HepG2 (cell line): ENCODE measurements at regions not wholly inside any gene's neighbourhood (a gene's known extent, or its start where the extent isn't known, plus 50 kb on each side); places are given as distances from the start of the nearest gene placed in this dataset.

Experiments used
- ATAC-seq: fragments of 200-7000 bp; cut with Tn5 transposase; 3 replicates; pipeline ENCODE4 v1.9.1; 2020; ENCODE audit warnings: mild to moderate bottlenecking, moderate library complexity
- BruUV-seq: library from RNA; stranded (reverse); fragments of 400-500 nt; replicated peaks from 2 replicates; lab custom pipeline; 2021; lab: Mats Ljungman, UMichigan
- CTCF ChIA-PET: fragments of 300-600 bp; formaldehyde crosslinking; extraction: SDS; loops from one replicate; lab custom pipeline; 2021; ENCODE audit warnings: low total read pairs, inconsistent platforms, low intra/inter-chr PET ratio; lab: Yijun Ruan, JAX
- POLR2A ChIA-PET: fragments of 350-600 bp; sonication (Branson Sonifier 250); formaldehyde crosslinking; loops from one replicate; lab custom pipeline; 2020; ENCODE audit warnings: antibody characterized with exemption, inconsistent platforms; lab: Yijun Ruan, JAX
- DNase-seq: peaks from one replicate; pipeline ENCODE4 v3.0.0-alpha.2; 2015; ENCODE audit warnings: low spot score
- FAIRE-seq: peaks from 3 replicates; lab custom pipeline; 2011; peaks lifted over from hg19 to GRCh38; lab: Jason Lieb, UNC
- H2AFZ ChIP-seq: one replicate; pipeline ENCODE4 v1.6.1; 2011; ENCODE audit warnings: low read length, inconsistent platforms
- H3K27ac ChIP-seq: fragments of 300-600 bp; 3 replicates; pipeline ENCODE4 v1.8.0; 2011; ENCODE audit warnings: mixed run types, mild to moderate bottlenecking, mixed read lengths, low read length, inconsistent platforms; ENCODE audit not compliant: insufficient read depth; ENCODE audit errors: extremely low read length
- H3K27me3 ChIP-seq, 2 experiments: fragments of 200-600 bp in 1 of 2; 2 replicates in 1 of 2; 3 replicates in 1 of 2; pipeline versions ENCODE4 v1.6.0 to v1.8.0; 2011; ENCODE audit warnings: low read length in 2 of 2, mild to moderate bottlenecking in 2 of 2, moderate library complexity in 2 of 2, inconsistent platforms in 1 of 2; ENCODE audit not compliant: insufficient read depth in 2 of 2, control insufficient read depth in 1 of 2
- H3K36me3 ChIP-seq, 2 experiments: fragments of 200-600 bp in 1 of 2; replicated peaks in 1 of 2; 2 replicates in 1 of 2; 3 replicates in 1 of 2; pipeline versions ENCODE4 v1.5.1 to v1.8.0; 2011; ENCODE audit warnings: low read length in 2 of 2, inconsistent platforms in 1 of 2; ENCODE audit not compliant: insufficient read depth in 2 of 2, control insufficient read depth in 1 of 2
- H3K4me1 ChIP-seq: 2 replicates; pipeline ENCODE4 v1.5.1; 2012; ENCODE audit warnings: low read length, inconsistent platforms; ENCODE audit not compliant: insufficient read depth
- H3K4me2 ChIP-seq: 2 replicates; pipeline ENCODE4 v1.6.0; 2011; ENCODE audit warnings: low read depth, low read length, inconsistent platforms
- H3K4me3 ChIP-seq, 3 experiments: fragments of 200-600 bp in 1 of 3; sonication (generic), shearing (Covaris generic) in 1 of 3; replicated peaks in 1 of 3; 2 replicates each; pipeline ENCODE4 v1.5.1; 2011 to 2016; ENCODE audit warnings: low read length in 3 of 3, inconsistent platforms in 2 of 3, low read depth in 2 of 3, mild to moderate bottlenecking in 2 of 3, control low read depth in 1 of 3, mixed read lengths in 1 of 3; ENCODE audit not compliant: insufficient read depth in 1 of 3
- H3K79me2 ChIP-seq: one replicate; pipeline ENCODE4 v1.6.1; 2011; ENCODE audit warnings: low read length, inconsistent platforms; ENCODE audit not compliant: insufficient read depth
- H3K9ac ChIP-seq: 2 replicates; pipeline ENCODE4 v1.6.0; 2011; ENCODE audit warnings: mild to moderate bottlenecking, low read depth, low read length, inconsistent platforms; ENCODE audit not compliant: insufficient read depth
- H3K9me3 ChIP-seq: 2 replicates; pipeline ENCODE4 v1.5.1; 2012; ENCODE audit warnings: mild to moderate bottlenecking, low read length
- H4K20me1 ChIP-seq: 2 replicates; pipeline ENCODE4 v1.6.0; 2011; ENCODE audit warnings: inconsistent platforms, mild to moderate bottlenecking, low read length, moderate library complexity; ENCODE audit not compliant: insufficient read depth
- ETV5 ChIP-seq: IDR thresholded peaks from 2 replicates; pipeline ENCODE4 v1.6.1; 2018; ENCODE audit warnings: missing biosample characterization, missing genetic modification reagents, inconsistent platforms, borderline replicate concordance
- FOSL2 ChIP-seq: sonication (generic); formaldehyde crosslinking; IDR thresholded peaks from 2 replicates; pipeline ENCODE4 v1.4.0; 2020; ENCODE audit warnings: missing genetic modification reagents
- FOXA3 ChIP-seq: IDR thresholded peaks from 2 replicates; pipeline ENCODE4 v1.6.1; 2016; ENCODE audit warnings: missing genetic modification reagents, missing compliant biosample characterization
- FOXC1 ChIP-seq: sonication (generic); formaldehyde crosslinking; IDR thresholded peaks from 2 replicates; pipeline ENCODE4 v1.8.0; 2022; ENCODE audit warnings: mild to moderate bottlenecking, missing genetic modification reagents, borderline replicate concordance
- FOXO4 ChIP-seq: sonication (generic); formaldehyde crosslinking; conservative IDR thresholded peaks from 2 replicates; pipeline ENCODE4 v1.8.1; 2023; ENCODE audit warnings: missing genetic modification reagents
- GATA4 ChIP-seq: sonication (generic); IDR thresholded peaks from 2 replicates; pipeline ENCODE4 v1.6.1; 2016; ENCODE audit warnings: antibody characterized with exemption, low read depth, borderline replicate concordance
- HNRNPL ChIP-seq: fragments of 200-400 bp; formaldehyde crosslinking; IDR thresholded peaks from 2 replicates; pipeline ENCODE4 v1.6.1; 2017; ENCODE audit warnings: mild to moderate bottlenecking, low read depth, low read length
- IRF1 ChIP-seq: sonication (generic); formaldehyde crosslinking; IDR thresholded peaks from 2 replicates; pipeline ENCODE4 v1.4.0; 2020; ENCODE audit warnings: low read depth, mild to moderate bottlenecking, missing genetic modification reagents
- TCF12 ChIP-seq, 2 experiments: fragments of 450-650 bp in 1 of 2; sonication (generic) in 1 of 2; formaldehyde crosslinking in 1 of 2; IDR thresholded peaks; 2 replicates each; pipeline versions ENCODE4 v1.6.1 to v1.8.0; 2017 to 2022; ENCODE audit warnings: antibody characterized with exemption in 1 of 2, mild to moderate bottlenecking in 1 of 2, missing genetic modification reagents in 1 of 2, moderate library complexity in 1 of 2
- ZBTB38 ChIP-seq: sonication (generic); formaldehyde crosslinking; IDR thresholded peaks from 2 replicates; pipeline ENCODE4 v1.5.1; 2020; ENCODE audit warnings: mild to moderate bottlenecking, missing genetic modification reagents
- ZFP1 ChIP-seq: IDR thresholded peaks from 2 replicates; pipeline ENCODE4 v1.6.1; 2016
- ZNF124 ChIP-seq: sonication (generic); formaldehyde crosslinking; IDR thresholded peaks from 2 replicates; pipeline ENCODE4 v1.4.0; 2020; ENCODE audit warnings: missing genetic modification reagents
- ZNF562 ChIP-seq: sonication (generic); formaldehyde crosslinking; IDR thresholded peaks from 2 replicates; pipeline ENCODE4 v1.8.0; 2022; ENCODE audit warnings: missing genetic modification reagents, borderline replicate concordance
- ZNF598 ChIP-seq: sonication (generic); formaldehyde crosslinking; IDR thresholded peaks from 2 replicates; pipeline ENCODE4 v1.5.1; 2020; ENCODE audit warnings: mild to moderate bottlenecking, missing genetic modification reagents, borderline replicate concordance
- ZNF644 ChIP-seq: IDR thresholded peaks from 2 replicates; pipeline ENCODE4 v1.6.1; 2016; ENCODE audit warnings: low read depth
- WGBS: methylation state at CpG from one replicate; pipeline ENCODE4 v1.1.6; 2017; ENCODE audit warnings: low lambda C conversion rate; 5-methylcytosine and 5-hydroxymethylcytosine counted together
- in situ Hi-C: cut with HindIII; loops from 2 replicates; pipeline ENCODE4 v1.10.0; 2017; ENCODE audit warnings: low pct_unique_long_range_greater_than_20kb; ENCODE audit not compliant: extremely low pct_ligation_motif_present
- intact Hi-C: fragments of 100-400 bp; cut with micrococcal nuclease; formaldehyde crosslinking; loops from one replicate; pipeline ENCODE4 v1.10.0; 2022; ENCODE audit not compliant: unreplicated experiment

- no TSS peak for BruUV-seq
- H3K9ac ChIP-seq: no peak overlapping the region
- no peak overlapping the region for H3K4me3 ChIP-seq
- peaks cover 9% of the 10 kb centered on the region for H3K4me1 ChIP-seq
- H3K79me2 ChIP-seq: no peaks in the 10 kb centered on the region
- ATAC-seq (no peak), DNase-seq (no peak), FAIRE-seq (no peak)
- TF ChIP-seq ZNF562 (CRISPR knock-in tag) (peak; percentile 93; the same call in 1 of the 2 replicates), ZNF644 (CRISPR knock-in tag) (no peak), ZNF124 (CRISPR knock-in tag) (no peak), ZFP1 (CRISPR knock-in tag) (no peak)
- 36% methylated on average over 7 of the region's 7 CpGs for WGBS
- intact Hi-C loops: no loop called here
- no peaks in the 10 kb centered on the region for H3K27me3 ChIP-seq
- H3K4me2 ChIP-seq: no peak overlapping the region
- H3K9me3 ChIP-seq: peaks cover 13% of the 10 kb centered on the region
- ChIA-PET CTCF (no interaction called here), POLR2A (no interaction called here)
- in situ Hi-C loops: no loop called here
- no peaks in the 10 kb centered on the region for H4K20me1 ChIP-seq
- H2AFZ ChIP-seq: no peak overlapping the region
- no peaks in the 10 kb centered on the region for H3K36me3 ChIP-seq
- H3K27ac ChIP-seq: no peak overlapping the region
These were observed 133.2 kb downstream of the TMEM17 start for GRCh38 chr2:62372824-62373223.

- CTCF ChIA-PET: no interaction called here
- peaks cover 13% of the 10 kb centered on the region for H3K9me3 ChIP-seq
- TF ChIP-seq FOXO4: no peak
- no peak for TF ChIP-seq ETV5 (CRISPR knock-in tag)
- TF ChIP-seq ZNF598: no peak
- no peak for TF ChIP-seq FOXA3 (CRISPR knock-in tag)
- TF ChIP-seq GATA4: no peak
- no peak for TF ChIP-seq HNRNPL
- no peak for TF ChIP-seq TCF12 (IDR thresholded peaks at IDR 0.05)
- no peak for TF ChIP-seq TCF12 (CRISPR knock-in tag; IDR thresholded peaks at IDR 0.05)
- TF ChIP-seq ZBTB38 (CRISPR knock-in tag): no peak
- TF ChIP-seq FOXC1 (CRISPR knock-in tag): no peak
- TF ChIP-seq FOSL2 (CRISPR knock-in tag): no peak
- no peak for TF ChIP-seq IRF1 (CRISPR knock-in tag)
These were observed 135.4 kb downstream of the TMEM17 start for GRCh38 chr2:62370321-62371250.

More at GRCh38 chr2:62370321-62371250, 135.4 kb downstream of the TMEM17 start:
- intact Hi-C loops (no loop called here), in situ Hi-C loops (no loop called here)
- no peak overlapping the region for H3K4me3 ChIP-seq
- FAIRE-seq (no peak), DNase-seq (no peak), ATAC-seq (no peak; the same call in 2 of the 3 replicates)
- peaks cover 0 to 1% of the 10 kb centered on the region in 2 experiments; a peak in 1 of 5 replicates for H3K27me3 ChIP-seq
- peaks cover 9% of the 10 kb centered on the region for H3K4me1 ChIP-seq
- no peaks in the 10 kb centered on the region for H4K20me1 ChIP-seq
- no peak overlapping the region for H3K4me2 ChIP-seq
- POLR2A ChIA-PET: no interaction called here
- H3K9ac ChIP-seq: no peak overlapping the region
- H3K79me2 ChIP-seq: no peaks in the 10 kb centered on the region
- H2AFZ ChIP-seq: no peak overlapping the region
- no TSS peak for BruUV-seq
- no peak overlapping the region for H3K27ac ChIP-seq
- 58% methylated on average over 3 of the region's 3 CpGs for whole genome bisulfite sequencing
- H3K36me3 ChIP-seq: no peaks in the 10 kb centered on the region
